NB4 (cell line): ENCODE measurements at regions not wholly inside any gene's neighbourhood (a gene's known extent, or its start where the extent isn't known, plus 50 kb on each side); places are given as distances from the start of the nearest gene placed in this dataset.

ENCODE experiments used
- DNase-seq: peaks from one replicate; pipeline ENCODE4 v3.0.0; 2010; ENCODE audit warnings: low read depth
- H3K4me3 ChIP-seq: one replicate; pipeline ENCODE4 v1.5.1; 2011; ENCODE audit warnings: mild to moderate bottlenecking, low read depth, low read length, moderate library complexity
- MYC ChIP-seq: IDR thresholded peaks from 2 replicates; pipeline ENCODE4 v1.6.1; 2011; ENCODE audit warnings: low read depth, low read length
- POLR2A ChIP-seq: IDR thresholded peaks from 2 replicates; pipeline ENCODE4 v1.6.1; 2011; ENCODE audit warnings: mild to moderate bottlenecking; ENCODE audit not compliant: insufficient read length; ENCODE audit errors: extremely low read depth
- TF ChIP-seq, protein P1 (sequence below): IDR thresholded peaks from 2 replicates; pipeline ENCODE4 v1.6.1; 2011; ENCODE audit warnings: low read depth, low read length
- TF ChIP-seq, protein P2 (sequence below): IDR thresholded peaks from one replicate; pipeline ENCODE4 v1.5.1; 2012; ENCODE audit warnings: low read depth, low read length

DNA sequence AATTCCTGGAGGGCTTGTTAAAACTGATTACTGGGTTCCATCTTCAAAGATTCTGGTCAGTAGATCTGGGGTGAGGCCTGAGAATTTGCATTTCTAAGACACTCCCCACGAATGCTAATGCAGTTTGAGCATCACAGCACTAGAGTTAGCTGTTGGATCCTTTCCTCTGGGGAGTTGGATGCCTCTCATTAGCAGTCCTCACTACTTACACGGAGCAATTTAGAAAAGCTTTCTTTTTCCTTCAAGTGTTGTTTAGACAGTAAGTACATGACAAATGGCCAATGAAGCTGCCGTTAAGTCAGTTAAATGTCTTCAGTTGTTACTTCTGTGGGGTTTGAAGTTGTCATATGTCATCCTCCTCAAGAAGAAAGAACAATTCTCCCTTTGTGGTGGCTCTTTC lies 74.9 kb upstream of the HMHB1 start:
- no peak for DNase-seq
- TF ChIP-seq POLR2A (no peak), MYC (no peak)
- TF ChIP-seq, protein P1, sequence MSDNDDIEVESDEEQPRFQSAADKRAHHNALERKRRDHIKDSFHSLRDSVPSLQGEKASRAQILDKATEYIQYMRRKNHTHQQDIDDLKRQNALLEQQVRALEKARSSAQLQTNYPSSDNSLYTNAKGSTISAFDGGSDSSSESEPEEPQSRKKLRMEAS = no peak
- TF ChIP-seq, protein P2, sequence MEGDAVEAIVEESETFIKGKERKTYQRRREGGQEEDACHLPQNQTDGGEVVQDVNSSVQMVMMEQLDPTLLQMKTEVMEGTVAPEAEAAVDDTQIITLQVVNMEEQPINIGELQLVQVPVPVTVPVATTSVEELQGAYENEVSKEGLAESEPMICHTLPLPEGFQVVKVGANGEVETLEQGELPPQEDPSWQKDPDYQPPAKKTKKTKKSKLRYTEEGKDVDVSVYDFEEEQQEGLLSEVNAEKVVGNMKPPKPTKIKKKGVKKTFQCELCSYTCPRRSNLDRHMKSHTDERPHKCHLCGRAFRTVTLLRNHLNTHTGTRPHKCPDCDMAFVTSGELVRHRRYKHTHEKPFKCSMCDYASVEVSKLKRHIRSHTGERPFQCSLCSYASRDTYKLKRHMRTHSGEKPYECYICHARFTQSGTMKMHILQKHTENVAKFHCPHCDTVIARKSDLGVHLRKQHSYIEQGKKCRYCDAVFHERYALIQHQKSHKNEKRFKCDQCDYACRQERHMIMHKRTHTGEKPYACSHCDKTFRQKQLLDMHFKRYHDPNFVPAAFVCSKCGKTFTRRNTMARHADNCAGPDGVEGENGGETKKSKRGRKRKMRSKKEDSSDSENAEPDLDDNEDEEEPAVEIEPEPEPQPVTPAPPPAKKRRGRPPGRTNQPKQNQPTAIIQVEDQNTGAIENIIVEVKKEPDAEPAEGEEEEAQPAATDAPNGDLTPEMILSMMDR = no peak
- H3K4me3 ChIP-seq = no peak overlapping the region

DNA sequence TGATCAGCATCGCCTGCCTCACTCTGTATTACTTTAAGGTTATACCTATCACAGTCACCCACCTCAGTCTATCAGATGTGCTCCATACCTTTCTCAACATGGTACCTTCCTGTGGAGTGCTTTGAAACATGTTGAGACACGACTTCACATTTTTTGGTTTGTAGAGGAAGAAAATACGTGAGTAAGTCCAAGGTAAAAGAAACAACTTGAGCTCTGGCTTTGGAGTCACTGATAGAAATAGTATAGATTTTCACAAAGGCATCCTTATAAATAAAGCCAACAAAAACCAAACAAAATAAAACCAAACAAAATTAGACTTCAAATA lies 77.5 kb upstream of the HMHB1 start:
- TF ChIP-seq, protein P1 = no peak
- TF ChIP-seq POLR2A (no peak), MYC (no peak)
- TF ChIP-seq, protein P2 = no peak
- no peak for DNase-seq
- no peak overlapping the region for H3K4me3 ChIP-seq

DNA sequence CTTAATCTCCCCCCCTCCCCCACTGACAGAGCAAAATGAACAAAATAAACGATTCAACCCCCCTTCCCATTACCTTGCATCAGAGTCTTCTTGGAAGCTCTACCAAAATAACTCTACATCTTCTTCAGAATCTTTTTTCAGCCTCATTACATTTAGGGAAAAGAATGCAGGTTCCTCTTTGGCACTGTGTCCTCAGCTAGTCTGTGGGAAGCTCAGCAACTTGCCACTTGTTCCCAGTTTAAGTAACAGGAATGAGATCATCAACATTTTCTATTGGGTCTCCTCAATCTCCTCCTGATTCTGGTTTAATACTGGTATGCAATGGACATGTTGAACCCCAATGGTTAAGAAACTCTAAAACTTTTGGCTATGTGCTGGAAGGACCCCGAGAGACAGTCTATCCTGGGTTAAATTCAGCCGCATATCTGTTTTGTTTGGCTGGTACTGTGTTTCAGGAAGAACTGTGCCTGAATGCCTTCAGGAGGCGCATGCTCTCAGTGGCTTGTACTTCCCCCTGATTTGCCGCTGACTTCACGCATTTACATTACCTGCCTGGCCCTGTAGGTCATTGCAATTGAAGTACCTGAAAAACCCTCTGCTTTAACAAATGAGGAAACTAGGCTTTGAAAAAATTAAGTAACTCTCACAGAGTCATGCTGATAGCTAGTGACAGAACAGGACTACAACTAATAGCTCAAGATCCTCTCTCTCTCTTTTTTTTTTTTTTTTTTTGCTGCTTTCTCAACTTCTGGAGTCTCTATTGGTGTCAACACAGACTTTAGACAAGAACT lies 78.1 kb upstream of the HMHB1 start:
- TF ChIP-seq MYC = no peak
- TF ChIP-seq POLR2A = no peak
- TF ChIP-seq, protein P1 = no peak
- H3K4me3 ChIP-seq = no peak overlapping the region
- DNase-seq = no peak

DNA sequence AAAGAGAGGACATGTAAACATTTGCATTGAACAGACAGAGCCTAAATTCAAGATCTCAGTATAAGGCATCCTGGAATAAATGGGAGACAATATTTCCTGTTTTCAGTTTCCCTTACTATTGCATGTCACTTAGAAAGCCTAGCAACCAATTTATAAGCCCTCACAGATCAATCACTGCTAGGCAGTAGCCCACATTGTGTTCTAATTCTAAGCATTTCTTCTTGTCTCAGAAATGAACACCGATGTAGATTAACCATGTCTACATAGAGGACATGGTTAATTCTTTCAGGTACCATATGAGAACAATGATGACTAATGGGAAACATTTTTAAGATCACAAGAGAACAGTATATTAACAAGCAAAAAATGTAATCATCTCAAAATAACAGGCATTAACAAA lies 79.6 kb upstream of the HMHB1 start:
- TF ChIP-seq, protein P1 = no peak
- TF ChIP-seq MYC (no peak), POLR2A (no peak)
- TF ChIP-seq, protein P2 = no peak

DNA sequence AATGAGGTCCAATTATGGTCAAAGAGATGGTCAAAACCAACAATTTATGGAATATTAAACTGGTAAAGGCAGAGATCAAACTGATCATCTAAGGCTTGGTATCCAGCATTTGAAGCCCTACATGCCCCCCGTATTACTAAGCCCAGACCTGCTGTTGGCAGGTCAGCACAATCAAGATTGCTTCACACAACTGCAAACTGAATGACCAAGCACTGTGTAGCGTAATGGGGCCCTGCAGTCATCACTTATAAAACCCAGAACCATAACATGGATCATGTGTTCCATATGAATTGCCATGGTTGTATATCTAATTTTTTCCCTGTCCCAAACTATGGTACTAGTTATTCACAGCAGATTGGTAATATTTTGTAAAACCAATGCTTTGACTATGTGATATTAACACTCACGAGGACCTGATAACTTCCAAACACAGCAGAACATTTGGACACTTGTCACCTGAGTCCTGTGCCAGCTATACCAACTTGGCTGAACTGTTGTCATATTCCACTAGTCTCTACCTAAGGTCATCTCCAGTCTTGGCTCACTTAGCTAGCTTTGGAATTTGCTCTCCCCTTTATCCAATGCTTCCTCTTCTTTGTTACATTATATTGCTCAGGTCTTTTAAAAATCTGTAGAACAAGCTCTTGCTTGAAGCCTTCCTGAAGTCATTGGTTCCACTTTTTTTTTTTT lies 81.7 kb upstream of the HMHB1 start:
- TF ChIP-seq POLR2A (no peak), MYC (no peak)
- TF ChIP-seq, protein P2 = no peak
- TF ChIP-seq, protein P1 = no peak
- DNase-seq = no peak
- no peak overlapping the region for H3K4me3 ChIP-seq

More for the DNA sequence above, 79.6 kb upstream of the HMHB1 start:
- DNase-seq = no peak
- no peak overlapping the region for H3K4me3 ChIP-seq

DNA sequence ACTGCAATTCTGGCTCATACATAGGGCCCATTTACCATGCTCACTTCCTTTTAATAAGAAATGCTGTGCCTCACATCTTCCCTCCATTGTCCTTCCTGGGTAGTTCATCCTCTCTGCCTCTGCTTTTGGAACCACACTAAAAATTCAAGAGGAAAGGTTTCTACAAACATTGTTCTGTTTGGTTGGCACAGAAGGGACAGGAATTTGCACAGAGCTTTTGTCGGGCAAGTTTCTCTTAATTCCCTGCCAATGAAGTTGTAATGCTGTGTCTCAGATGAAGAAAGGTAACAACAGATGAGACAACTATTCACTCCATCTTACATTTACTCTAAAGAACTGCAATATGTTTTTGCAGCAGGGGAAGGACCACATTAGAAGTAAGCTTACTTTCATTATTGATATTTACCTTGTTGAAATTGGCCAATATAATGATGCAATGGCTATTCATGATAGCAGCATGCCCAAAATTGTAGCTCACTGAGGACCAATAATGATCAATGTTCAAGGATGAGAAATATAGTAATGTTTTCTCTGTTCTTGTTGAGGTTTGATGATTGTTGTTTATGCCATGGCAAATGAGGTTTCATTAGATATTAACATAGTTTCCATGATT lies 82.5 kb upstream of the HMHB1 start:
- DNase-seq = no peak
- no peak for TF ChIP-seq POLR2A
- TF ChIP-seq, protein P2 = no peak
- TF ChIP-seq, protein P1 = no peak
- TF ChIP-seq MYC = no peak
- H3K4me3 ChIP-seq = no peak overlapping the region
